C4-2B (cell line): ENCODE measurements at regions not wholly inside any gene's neighbourhood (a gene's known extent, or its start where the extent isn't known, plus 50 kb on each side); places are given as distances from the start of the nearest gene placed in this dataset.

Experiments
- ZFX ChIP-seq: fragments of 450-650 bp; IDR thresholded peaks from 2 replicates; pipeline ENCODE4 v1.6.1; 2017
- TF ChIP-seq, protein P1 (sequence below): fragments of 450-650 bp; conservative IDR thresholded peaks from 2 replicates; pipeline ENCODE4 v1.5.1; 2017; ENCODE audit warnings: mild to moderate bottlenecking

DNA sequence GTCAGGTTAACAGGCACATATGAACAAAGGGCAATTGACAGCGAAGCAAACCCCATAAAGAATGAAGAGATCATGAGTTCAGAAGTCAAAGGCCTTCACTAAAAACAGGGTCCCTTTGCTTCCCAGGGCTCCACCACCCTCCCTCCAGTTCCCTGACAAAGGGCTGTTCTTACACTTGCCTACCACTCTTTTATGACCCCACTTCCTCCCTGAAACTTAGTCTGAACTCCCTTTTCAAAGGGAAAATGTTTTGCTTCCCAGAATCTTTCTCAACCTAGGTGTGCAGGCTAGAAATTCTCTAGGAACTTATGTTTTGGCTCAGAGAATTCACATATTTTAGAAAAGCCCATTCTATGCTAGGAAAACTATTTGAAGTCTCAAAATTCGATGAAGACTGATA lies 86.0 kb upstream of the ITGA4 start:
- TF ChIP-seq, protein P1, sequence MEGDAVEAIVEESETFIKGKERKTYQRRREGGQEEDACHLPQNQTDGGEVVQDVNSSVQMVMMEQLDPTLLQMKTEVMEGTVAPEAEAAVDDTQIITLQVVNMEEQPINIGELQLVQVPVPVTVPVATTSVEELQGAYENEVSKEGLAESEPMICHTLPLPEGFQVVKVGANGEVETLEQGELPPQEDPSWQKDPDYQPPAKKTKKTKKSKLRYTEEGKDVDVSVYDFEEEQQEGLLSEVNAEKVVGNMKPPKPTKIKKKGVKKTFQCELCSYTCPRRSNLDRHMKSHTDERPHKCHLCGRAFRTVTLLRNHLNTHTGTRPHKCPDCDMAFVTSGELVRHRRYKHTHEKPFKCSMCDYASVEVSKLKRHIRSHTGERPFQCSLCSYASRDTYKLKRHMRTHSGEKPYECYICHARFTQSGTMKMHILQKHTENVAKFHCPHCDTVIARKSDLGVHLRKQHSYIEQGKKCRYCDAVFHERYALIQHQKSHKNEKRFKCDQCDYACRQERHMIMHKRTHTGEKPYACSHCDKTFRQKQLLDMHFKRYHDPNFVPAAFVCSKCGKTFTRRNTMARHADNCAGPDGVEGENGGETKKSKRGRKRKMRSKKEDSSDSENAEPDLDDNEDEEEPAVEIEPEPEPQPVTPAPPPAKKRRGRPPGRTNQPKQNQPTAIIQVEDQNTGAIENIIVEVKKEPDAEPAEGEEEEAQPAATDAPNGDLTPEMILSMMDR: no peak
- no peak for TF ChIP-seq ZFX
